ENCODE measurements at regions not wholly inside any gene's neighbourhood (a gene's known extent, or its start where the extent isn't known, plus 50 kb on each side); places are given as distances from the start of the nearest gene placed in this dataset.
A peak's percentile ranks its signal among the peaks of the same experiment; 100 is the strongest.

DNA sequence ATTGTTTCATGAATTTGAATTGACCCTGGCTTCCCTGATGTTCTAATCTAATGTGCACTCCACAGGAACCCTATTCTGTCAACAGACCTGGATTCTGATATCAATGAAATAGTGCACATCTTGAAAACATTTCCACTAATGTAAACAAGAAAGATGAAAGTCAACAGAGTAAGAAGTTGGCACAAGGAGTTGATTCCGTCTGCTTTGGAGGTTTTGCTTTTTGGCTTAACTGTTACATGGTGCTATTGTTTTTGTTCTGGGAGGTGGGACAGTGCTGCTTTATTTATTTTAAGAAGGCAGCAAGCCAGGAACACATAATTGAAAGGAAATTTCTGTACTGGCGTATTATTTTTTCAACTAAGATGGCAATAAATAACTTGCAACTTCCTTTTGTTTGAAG, 73.3 kb downstream of the LEPR start:
- TF ChIP-seq, protein P1, sequence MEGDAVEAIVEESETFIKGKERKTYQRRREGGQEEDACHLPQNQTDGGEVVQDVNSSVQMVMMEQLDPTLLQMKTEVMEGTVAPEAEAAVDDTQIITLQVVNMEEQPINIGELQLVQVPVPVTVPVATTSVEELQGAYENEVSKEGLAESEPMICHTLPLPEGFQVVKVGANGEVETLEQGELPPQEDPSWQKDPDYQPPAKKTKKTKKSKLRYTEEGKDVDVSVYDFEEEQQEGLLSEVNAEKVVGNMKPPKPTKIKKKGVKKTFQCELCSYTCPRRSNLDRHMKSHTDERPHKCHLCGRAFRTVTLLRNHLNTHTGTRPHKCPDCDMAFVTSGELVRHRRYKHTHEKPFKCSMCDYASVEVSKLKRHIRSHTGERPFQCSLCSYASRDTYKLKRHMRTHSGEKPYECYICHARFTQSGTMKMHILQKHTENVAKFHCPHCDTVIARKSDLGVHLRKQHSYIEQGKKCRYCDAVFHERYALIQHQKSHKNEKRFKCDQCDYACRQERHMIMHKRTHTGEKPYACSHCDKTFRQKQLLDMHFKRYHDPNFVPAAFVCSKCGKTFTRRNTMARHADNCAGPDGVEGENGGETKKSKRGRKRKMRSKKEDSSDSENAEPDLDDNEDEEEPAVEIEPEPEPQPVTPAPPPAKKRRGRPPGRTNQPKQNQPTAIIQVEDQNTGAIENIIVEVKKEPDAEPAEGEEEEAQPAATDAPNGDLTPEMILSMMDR (IDR thresholded peaks at IDR 0.05) = no peak
- TF ChIP-seq POLR2A (IDR thresholded peaks at IDR 0.05) = no peak
- Histone ChIP-seq H3K27me3 (no peaks in the 10 kb centered on the region), H3K4me1 (peaks cover 0 to 11% (median 2%) of the 10 kb centered on the region in 4 donors), H3K9me3 (no peaks in the 10 kb centered on the region), H3K4me3 (no peak overlapping the region), H3K36me3 (no peaks in the 10 kb centered on the region), H3K27ac (peak overlapping the region in 1 of 3 donors; percentile 1)
- WGBS (ENCODE audit: insufficient coverage, low coverage, low lambda C conversion rate, missing lambda C conversion rate) = 16% methylated on average over 2 of the region's 2 CpGs
- peak; percentile 83 to 90 (median 87) for ATAC-seq
- intact Hi-C loops (cut with DNase I) = no loop called here
- DNase-seq = no peak

DNA sequence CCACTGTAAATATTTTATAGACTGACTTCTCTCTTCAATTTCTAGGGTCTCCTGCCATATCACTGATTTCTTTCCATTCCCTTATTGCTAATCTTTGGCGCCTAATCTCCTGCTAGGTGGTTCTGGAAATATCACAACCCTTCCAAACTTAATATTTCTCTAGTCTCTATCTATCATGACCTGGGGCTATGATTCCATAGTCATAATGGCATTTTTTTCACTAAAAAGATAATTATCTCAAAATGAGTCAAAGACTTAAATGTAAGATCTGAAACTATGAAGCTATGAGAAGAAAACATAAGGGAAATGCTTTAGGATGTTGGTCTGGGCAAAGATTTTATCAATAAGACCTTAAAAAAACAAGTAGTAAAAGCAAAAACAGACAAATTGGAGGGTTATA, 74.2 kb downstream of the LEPR start:
- intact Hi-C loops (cut with DNase I) = no loop called here
- no peak overlapping the region for H3K4me3 ChIP-seq
- no peak overlapping the region for H3K27ac ChIP-seq
- H3K36me3 ChIP-seq = no peaks in the 10 kb centered on the region
- H3K27me3 ChIP-seq = no peaks in the 10 kb centered on the region
- 100% methylated on average over 1 of the region's 1 CpG for WGBS (ENCODE audit: insufficient coverage, low coverage, low lambda C conversion rate, missing lambda C conversion rate)
- DNase-seq (no peak), ATAC-seq (no peak)
- H3K4me1 ChIP-seq = peaks cover 0 to 11% (median 2%) of the 10 kb centered on the region in 4 donors
- no peaks in the 10 kb centered on the region for H3K9me3 ChIP-seq
- no peak for TF ChIP-seq POLR2A (IDR thresholded peaks at IDR 0.05)
- TF ChIP-seq, protein P1 (IDR thresholded peaks at IDR 0.05) = no peak

DNA sequence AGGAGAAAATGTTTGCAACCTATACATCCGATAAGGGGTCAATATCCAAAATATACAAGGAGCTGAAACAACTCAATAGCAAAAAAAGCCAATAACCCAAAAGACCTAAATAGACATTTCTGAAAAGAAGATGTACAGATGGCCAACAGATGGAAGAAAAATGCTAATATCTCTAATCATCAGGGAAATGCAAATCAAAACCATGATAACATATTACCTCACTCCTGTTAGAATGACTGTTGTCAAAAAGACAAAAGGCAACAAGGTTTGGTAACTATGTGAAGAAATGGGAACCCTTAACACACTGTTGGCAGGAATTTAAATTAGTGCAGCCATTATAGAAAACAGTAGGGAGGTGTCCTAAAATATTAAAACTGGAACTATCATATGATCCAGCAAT, 74.7 kb downstream of the LEPR start:
- no peak for ATAC-seq
- Histone ChIP-seq H3K27me3 (no peaks in the 10 kb centered on the region), H3K4me1 (peaks cover 0 to 11% (median 2%) of the 10 kb centered on the region in 4 donors), H3K36me3 (no peaks in the 10 kb centered on the region), H3K9me3 (no peaks in the 10 kb centered on the region), H3K4me3 (no peak overlapping the region), H3K27ac (no peak overlapping the region)
- TF ChIP-seq, protein P1 (IDR thresholded peaks at IDR 0.05) = no peak
- WGBS (ENCODE audit: insufficient coverage, low coverage, low lambda C conversion rate, missing lambda C conversion rate) = 83% methylated on average over 1 of the region's 1 CpG
- intact Hi-C loops (cut with DNase I) = no loop called here
- DNase-seq = no peak

DNA sequence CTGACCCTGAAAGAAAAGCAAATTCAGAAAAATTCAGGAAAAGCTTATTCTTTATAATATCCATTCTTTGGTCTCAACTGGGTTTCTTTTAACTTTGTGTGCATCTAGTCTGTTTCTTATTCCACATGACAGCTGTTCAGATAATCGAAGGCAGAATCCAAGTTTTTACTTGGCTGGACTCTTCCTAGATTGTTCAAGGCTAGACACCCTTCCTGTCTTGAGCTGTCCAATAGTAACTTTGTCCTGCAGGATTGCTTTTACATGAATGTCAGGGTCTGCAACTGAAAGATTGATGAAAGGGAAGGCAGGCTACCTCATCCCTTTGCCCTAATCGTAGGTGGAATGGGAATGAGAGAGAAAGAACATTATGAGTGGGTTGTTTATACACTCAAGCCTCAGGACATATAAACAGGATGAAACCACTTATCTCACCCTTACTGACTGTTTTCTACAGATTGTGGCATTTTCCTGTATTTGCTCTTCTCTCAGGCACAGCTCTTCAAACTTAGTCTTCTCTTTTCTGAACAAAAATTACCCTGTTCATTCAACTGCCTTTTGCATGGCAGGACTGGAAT, 76.9 kb downstream of the LEPR start:
- 39% methylated on average over 2 of the region's 2 CpGs for WGBS (ENCODE audit: insufficient coverage, low coverage, low lambda C conversion rate, missing lambda C conversion rate)
- intact Hi-C loops (cut with DNase I) = no loop called here
- DNase-seq (no peak), ATAC-seq (peak in 1 of 4 donors; percentile 54)
- H3K9me3 ChIP-seq = no peaks in the 10 kb centered on the region
- no peaks in the 10 kb centered on the region for H3K36me3 ChIP-seq
- TF ChIP-seq POLR2A (IDR thresholded peaks at IDR 0.05) = no peak
- TF ChIP-seq, protein P1 (IDR thresholded peaks at IDR 0.05) = no peak
- H3K27me3 ChIP-seq = no peaks in the 10 kb centered on the region
- H3K27ac ChIP-seq = no peak overlapping the region
- peaks cover 0 to 11% (median 2%) of the 10 kb centered on the region in 4 donors for H3K4me1 ChIP-seq
- no peak overlapping the region for H3K4me3 ChIP-seq

DNA sequence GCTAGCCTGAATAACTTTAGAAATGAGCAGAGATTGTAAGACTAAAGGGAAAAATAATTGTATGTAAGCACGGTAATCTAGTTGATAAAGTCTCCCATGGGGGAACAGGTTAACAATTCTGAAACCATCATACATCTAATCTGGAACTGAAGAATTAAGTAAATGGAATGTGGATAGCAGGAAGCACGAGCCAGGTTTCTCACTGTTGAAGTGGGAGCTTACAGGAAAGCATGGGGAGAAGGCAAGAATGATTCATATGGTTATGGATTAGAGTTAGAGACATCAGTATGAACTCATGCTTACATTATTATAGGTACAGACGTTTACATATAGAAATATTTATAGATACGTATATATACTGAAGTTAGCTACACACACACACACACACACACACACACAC, 83.0 kb downstream of the LEPR start:
- DNase-seq (no peak), ATAC-seq (no peak)
- intact Hi-C loops (cut with DNase I) = no loop called here
- H3K27me3 ChIP-seq = no peaks in the 10 kb centered on the region
- H3K4me3 ChIP-seq = no peak overlapping the region
- no peaks in the 10 kb centered on the region for H3K4me1 ChIP-seq
- WGBS (ENCODE audit: insufficient coverage, low coverage, low lambda C conversion rate, missing lambda C conversion rate) = 72% methylated on average over 4 of the region's 4 CpGs
- no peak overlapping the region for H3K27ac ChIP-seq
- H3K9me3 ChIP-seq = no peaks in the 10 kb centered on the region
- H3K36me3 ChIP-seq = no peaks in the 10 kb centered on the region
- no peak for TF ChIP-seq POLR2A (IDR thresholded peaks at IDR 0.05)
- TF ChIP-seq, protein P1 (IDR thresholded peaks at IDR 0.05) = no peak

All from right lobe of liver (tissue), 6 donors.